LNCAP (cell line): ENCODE measurements at regions not wholly inside any gene's neighbourhood (a gene's known extent, or its start where the extent isn't known, plus 50 kb on each side); places are given as distances from the start of the nearest gene placed in this dataset.

Source experiments
- TF ChIP-seq, protein P1 (sequence below): fragments of 450-650 bp; IDR thresholded peaks from 2 replicates; pipeline ENCODE4 v1.5.1; 2017; ENCODE audit warnings: mild to moderate bottlenecking

DNA sequence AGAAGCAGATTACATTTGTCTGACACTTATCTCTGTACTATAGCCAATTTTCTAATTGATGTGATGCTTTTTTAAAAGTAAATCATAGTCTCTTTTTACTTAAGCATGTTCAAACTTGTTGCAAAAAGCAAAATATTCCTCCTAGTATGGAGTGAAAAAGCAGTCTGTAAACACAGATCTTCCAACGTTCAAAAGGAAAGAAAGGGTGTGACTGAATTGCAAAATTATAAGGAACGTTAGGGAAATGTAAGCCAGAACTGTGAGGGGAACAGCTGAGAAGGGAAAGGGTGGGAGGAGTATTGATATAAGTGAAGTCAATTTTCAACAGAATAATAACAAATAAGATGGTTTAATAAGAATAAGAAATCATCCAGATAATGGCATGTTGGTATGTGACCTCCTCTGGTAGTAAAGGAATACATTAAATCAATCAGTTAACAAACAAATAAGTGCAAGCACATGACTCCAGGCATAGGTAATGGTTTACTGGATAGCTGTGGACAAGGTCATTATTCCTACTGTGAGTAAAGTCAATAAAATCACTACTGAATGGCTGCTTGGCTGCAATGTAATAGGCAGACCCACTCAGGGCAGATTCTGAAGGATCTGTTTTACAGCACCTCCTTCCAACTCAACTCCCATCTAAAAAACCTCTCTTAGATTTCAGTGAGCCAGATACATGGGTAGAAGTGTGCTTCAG lies 239.1 kb upstream of the NMUR2 start:
- TF ChIP-seq, protein P1, sequence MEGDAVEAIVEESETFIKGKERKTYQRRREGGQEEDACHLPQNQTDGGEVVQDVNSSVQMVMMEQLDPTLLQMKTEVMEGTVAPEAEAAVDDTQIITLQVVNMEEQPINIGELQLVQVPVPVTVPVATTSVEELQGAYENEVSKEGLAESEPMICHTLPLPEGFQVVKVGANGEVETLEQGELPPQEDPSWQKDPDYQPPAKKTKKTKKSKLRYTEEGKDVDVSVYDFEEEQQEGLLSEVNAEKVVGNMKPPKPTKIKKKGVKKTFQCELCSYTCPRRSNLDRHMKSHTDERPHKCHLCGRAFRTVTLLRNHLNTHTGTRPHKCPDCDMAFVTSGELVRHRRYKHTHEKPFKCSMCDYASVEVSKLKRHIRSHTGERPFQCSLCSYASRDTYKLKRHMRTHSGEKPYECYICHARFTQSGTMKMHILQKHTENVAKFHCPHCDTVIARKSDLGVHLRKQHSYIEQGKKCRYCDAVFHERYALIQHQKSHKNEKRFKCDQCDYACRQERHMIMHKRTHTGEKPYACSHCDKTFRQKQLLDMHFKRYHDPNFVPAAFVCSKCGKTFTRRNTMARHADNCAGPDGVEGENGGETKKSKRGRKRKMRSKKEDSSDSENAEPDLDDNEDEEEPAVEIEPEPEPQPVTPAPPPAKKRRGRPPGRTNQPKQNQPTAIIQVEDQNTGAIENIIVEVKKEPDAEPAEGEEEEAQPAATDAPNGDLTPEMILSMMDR, result no peak

DNA sequence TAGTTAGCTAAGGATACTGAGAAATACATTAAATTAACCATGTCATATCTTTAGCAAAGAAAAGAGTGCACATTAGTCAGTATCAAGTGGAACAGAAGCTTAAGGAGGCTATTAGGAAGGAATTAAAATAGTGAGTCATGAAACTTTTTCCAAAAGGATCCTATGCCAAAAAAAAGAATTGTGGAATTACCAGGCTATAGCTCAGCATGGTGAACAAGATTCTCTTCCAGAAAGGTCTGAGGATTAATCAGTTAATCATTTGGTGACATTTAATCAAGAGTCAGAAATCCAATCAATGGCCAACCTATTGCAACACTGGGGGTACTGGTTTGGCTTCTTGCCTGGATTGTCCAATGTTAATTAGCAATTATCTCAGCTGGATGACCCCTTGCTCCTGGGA lies 244.5 kb upstream of the NMUR2 start:
- TF ChIP-seq, protein P1, result no peak

DNA sequence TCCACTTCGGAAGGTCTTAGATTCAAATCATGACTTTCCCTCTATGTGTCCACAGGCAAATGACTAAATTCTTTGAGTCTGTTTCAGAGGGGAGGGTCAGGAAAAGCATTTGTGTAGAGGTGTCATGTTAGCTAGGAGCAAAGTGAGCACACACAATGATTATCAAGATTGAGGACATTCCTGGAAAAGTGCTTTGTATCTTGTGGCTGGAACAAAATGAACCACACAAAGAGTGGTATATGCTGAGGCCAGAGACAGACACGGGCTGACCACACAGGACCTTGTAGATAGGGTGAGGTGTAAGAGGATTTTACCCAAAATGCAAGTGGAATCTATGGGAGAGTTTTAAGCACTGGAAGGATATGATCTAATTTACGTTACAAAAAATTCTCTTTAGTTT lies 245.3 kb upstream of the NMUR2 start:
- TF ChIP-seq, protein P1, result no peak

DNA sequence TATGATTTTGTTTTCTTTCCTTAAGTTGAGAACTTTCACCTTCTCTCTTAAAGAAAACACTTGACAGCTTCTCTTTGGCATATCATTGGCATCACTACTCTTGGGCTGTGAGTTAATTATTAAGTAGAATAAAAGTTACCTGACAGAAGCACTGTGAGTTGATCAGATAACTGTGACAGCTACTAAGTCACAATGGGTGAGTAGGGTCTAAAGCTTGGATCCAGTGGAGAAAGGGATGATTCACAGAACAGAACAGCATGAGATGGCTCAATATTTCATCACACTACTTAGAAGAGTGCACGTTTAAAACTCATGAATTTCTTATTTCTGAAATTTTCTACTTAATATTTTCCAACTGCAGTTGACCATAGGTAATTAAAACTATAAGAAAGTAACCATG lies 268.5 kb upstream of the NMUR2 start:
- TF ChIP-seq, protein P1, result no peak

DNA sequence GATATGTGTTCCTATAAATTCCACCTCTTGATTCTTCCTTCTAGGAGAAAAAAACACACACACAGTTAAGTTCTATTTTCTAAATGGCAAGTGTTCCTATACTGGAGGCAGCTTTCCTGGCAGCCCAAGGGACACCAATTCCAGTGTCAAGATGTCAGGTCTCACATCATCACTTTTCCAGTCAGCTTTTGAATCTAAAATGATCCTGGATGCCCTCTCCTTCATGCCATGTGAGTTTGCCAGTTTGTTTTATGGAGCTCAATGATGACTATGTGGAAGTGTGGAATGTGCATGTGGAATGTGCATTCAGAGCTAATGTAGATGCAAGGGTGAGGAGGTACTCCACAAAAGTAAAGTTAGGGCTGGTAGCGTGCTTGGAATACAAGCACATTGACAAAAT lies 269.3 kb upstream of the NMUR2 start:
- TF ChIP-seq, protein P1, result no peak

DNA sequence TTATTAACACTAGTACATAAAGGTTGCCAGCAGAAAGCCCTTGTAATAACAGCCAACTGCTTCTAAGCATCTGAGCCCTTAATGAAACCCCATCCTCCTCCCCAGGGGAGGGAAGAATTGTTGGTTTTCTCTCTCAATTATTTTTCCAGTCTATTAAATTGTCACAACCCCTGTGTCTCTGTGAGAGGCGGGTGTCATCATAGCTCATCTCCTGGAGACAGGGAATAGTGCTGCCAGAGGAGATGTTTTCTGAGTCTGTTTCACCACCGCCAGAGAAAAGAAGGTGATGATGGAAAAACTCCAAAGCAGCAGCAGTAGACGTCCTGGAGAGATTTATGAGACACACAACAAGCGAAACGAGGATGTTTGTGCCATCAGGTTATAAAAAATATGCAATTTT lies 271.1 kb upstream of the NMUR2 start:
- TF ChIP-seq, protein P1, result no peak

DNA sequence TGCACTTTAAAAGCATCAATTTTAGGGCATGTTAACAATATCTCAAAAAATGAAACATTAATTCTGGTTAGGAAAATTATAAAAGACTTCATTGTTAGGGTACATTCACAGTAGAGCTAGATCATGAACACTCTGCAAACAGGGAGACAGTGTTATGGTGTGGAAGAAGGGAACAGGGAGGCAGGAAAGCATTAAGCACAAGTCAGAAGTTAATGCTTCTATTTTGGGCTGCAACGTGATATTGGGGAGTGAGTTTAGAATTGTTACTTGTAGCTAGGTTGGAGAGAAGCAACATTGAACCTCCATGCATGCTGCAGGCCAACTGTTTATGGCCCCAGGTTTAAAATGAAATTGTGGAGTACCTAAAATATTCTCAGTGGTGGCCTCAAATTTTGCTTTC lies 278.1 kb upstream of the NMUR2 start:
- TF ChIP-seq, protein P1, result no peak

DNA sequence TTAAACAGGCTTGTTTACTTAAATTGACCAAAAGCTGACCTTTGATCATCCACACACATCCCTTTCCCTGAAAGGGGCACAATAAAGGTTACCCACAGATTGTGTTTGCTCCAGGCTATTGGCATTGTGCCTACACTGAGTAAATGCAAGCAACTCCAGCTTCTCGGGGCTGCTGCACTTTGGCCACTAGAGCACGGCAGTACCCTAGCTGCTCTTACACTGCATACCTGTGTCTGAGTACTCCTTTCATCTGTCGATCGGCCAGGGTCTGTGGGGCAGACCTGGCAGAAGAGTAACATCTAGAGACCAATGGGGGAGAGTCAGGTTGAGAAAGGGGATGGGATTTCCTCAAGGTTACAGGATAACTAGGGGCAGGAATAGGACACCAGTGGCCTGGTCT lies 281.9 kb upstream of the NMUR2 start:
- TF ChIP-seq, protein P1, result no peak
